H54 (cell line): ENCODE measurements at regions not wholly inside any gene's neighbourhood (a gene's known extent, or its start where the extent isn't known, plus 50 kb on each side); places are given as distances from the start of the nearest gene placed in this dataset.

Experiments
- DNase-seq: peaks from one replicate; pipeline ENCODE4 v3.0.0; 2011; ENCODE audit warnings: low spot score, mixed read lengths; ENCODE audit not compliant: insufficient read length
- FAIRE-seq: peaks from 3 replicates; lab custom pipeline; 2011; peaks lifted over from hg19 to GRCh38; lab: Jason Lieb, UNC
- POLR2A ChIP-seq: IDR thresholded peaks from 2 replicates; pipeline ENCODE4 v1.6.1; 2011; ENCODE audit warnings: low read depth, mild to moderate bottlenecking, low read length

GRCh38 chr11:95455228-95455970, 224.4 kb upstream of the SESN3 start:
- no peak for TF ChIP-seq POLR2A
- DNase-seq (no peak), FAIRE-seq (no peak)

GRCh38 chr11:95453616-95454171, 222.7 kb upstream of the SESN3 start:
- DNase-seq = no peak
- FAIRE-seq = no peak
- no peak for TF ChIP-seq POLR2A

GRCh38 chr11:95451682-95452081, 220.7 kb upstream of the SESN3 start:
- FAIRE-seq (no peak), DNase-seq (no peak)
- TF ChIP-seq POLR2A = no peak

- TF ChIP-seq POLR2A = no peak
- DNase-seq (no peak), FAIRE-seq (no peak)
Measured at GRCh38 chr11:95451261-95451660, 220.3 kb upstream of the SESN3 start.

- TF ChIP-seq POLR2A = no peak
- DNase-seq = no peak
Measured at GRCh38 chr11:95450547-95451123, 219.6 kb upstream of the SESN3 start.

GRCh38 chr11:95445746-95446333, 214.8 kb upstream of the SESN3 start:
- TF ChIP-seq POLR2A = no peak
- no peak for DNase-seq
- FAIRE-seq = no peak

More at GRCh38 chr11:95450547-95451123, 219.6 kb upstream of the SESN3 start:
- FAIRE-seq = no peak

GRCh38 chr11:95444309-95445241, 213.6 kb upstream of the SESN3 start:
- DNase-seq (no peak), FAIRE-seq (no peak)
- no peak for TF ChIP-seq POLR2A

- DNase-seq (no peak), FAIRE-seq (no peak)
- no peak for TF ChIP-seq POLR2A
Measured at GRCh38 chr11:95443386-95443785, 212.4 kb upstream of the SESN3 start.

GRCh38 chr11:95442531-95443050, 211.6 kb upstream of the SESN3 start:
- FAIRE-seq = no peak
- TF ChIP-seq POLR2A = no peak
- DNase-seq = no peak

- no peak for DNase-seq
- no peak for FAIRE-seq
- no peak for TF ChIP-seq POLR2A
Measured at GRCh38 chr11:95435628-95436353, 204.8 kb upstream of the SESN3 start.

GRCh38 chr11:95435192-95435591, 204.2 kb upstream of the SESN3 start:
- no peak for TF ChIP-seq POLR2A
- DNase-seq = no peak
- no peak for FAIRE-seq

GRCh38 chr11:95434489-95435057, 203.6 kb upstream of the SESN3 start:
- TF ChIP-seq POLR2A = no peak
- FAIRE-seq (no peak), DNase-seq (no peak)

GRCh38 chr11:95434009-95434408, 203.0 kb upstream of the SESN3 start:
- DNase-seq (no peak), FAIRE-seq (no peak)
- TF ChIP-seq POLR2A = no peak
